K562 (cell line): ENCODE measurements at regions not wholly inside any gene's neighbourhood (a gene's known extent, or its start where the extent isn't known, plus 50 kb on each side); places are given as distances from the start of the nearest gene placed in this dataset.

Experiments
- ATAC-seq: fragments of 200-7000 bp; cut with Tn5 transposase; 3 replicates; pipeline ENCODE4 v1.9.1; 2020; ENCODE audit warnings: moderate library complexity
- BruUV-seq: library from RNA; stranded (reverse); fragments of 400-500 nt; replicated peaks from 2 replicates; lab custom pipeline; 2021; lab: Mats Ljungman, UMichigan
- CTCF ChIA-PET: fragments of 300-600 bp; formaldehyde crosslinking; extraction: SDS; loops from one replicate; lab custom pipeline; 2021; ENCODE audit warnings: low intra/inter-chr PET ratio; lab: Yijun Ruan, JAX
- POLR2A ChIA-PET: fragments of 300-600, 350-650 bp; sonication (Branson Sonifier 250); formaldehyde crosslinking; extraction: SDS; loops from one replicate; lab custom pipeline; 2021; ENCODE audit warnings: antibody characterized with exemption, inconsistent platforms; lab: Yijun Ruan, JAX
- DNase-seq, 4 experiments: peaks; one replicate each; pipeline versions ENCODE4 v3.0.0 to v3.0.0-alpha.2; 2011 to 2018; ENCODE audit warnings: low spot score in 3 of 4, mixed read lengths in 3 of 4; ENCODE audit errors: extremely low read depth in 1 of 4
- FAIRE-seq: peaks from 2 replicates; lab custom pipeline; 2011; peaks lifted over from hg19 to GRCh38; lab: Jason Lieb, UNC
- H2AFZ ChIP-seq: 2 replicates; pipeline ENCODE4 v1.6.0; 2011; ENCODE audit warnings: low read depth, low read length, control low read depth, inconsistent platforms
- H3K27ac ChIP-seq: fragments of 200-600 bp; 3 replicates; pipeline ENCODE4 v1.8.0; 2011; ENCODE audit warnings: low read depth, mild to moderate bottlenecking, control low read depth, inconsistent platforms, low read length, moderate library complexity, mixed read lengths; ENCODE audit errors: extremely low read depth
- H3K27me3 ChIP-seq, 2 experiments: fragments of 300-600 bp in 1 of 2; 2 replicates in 1 of 2; 3 replicates in 1 of 2; pipeline versions ENCODE4 v1.6.0 to v1.8.0; 2011; ENCODE audit warnings: inconsistent platforms in 2 of 2, low read length in 2 of 2, mild to moderate bottlenecking in 1 of 2, mixed read lengths in 1 of 2, moderate library complexity in 1 of 2; ENCODE audit not compliant: control insufficient read depth in 2 of 2, insufficient read depth in 2 of 2
- H3K36me3 ChIP-seq: fragments of 300-600 bp; 3 replicates; pipeline ENCODE4 v1.8.0; 2011; ENCODE audit warnings: mild to moderate bottlenecking, low read length, inconsistent platforms; ENCODE audit not compliant: control insufficient read depth, insufficient read depth
- H3K4me1 ChIP-seq, 2 experiments: fragments of 200-600 bp in 1 of 2; replicated peaks in 1 of 2; 2 replicates in 1 of 2; 3 replicates in 1 of 2; pipeline versions ENCODE4 v1.5.1 to v1.8.0; 2011; ENCODE audit warnings: inconsistent platforms in 2 of 2, low read length in 2 of 2, mild to moderate bottlenecking in 1 of 2, mixed read lengths in 1 of 2, moderate library complexity in 1 of 2; ENCODE audit not compliant: control insufficient read depth in 2 of 2, insufficient read depth in 2 of 2
- H3K4me2 ChIP-seq: 2 replicates; pipeline ENCODE4 v1.6.1; 2011; ENCODE audit warnings: low read length, control low read depth, inconsistent platforms, mixed read lengths; ENCODE audit not compliant: insufficient read depth
- H3K4me3 ChIP-seq: fragments of 200-600 bp; sonication (generic), shearing (Covaris generic); 2 replicates; pipeline ENCODE4 v1.5.1; 2016; ENCODE audit warnings: control low read depth, inconsistent platforms
- H3K79me2 ChIP-seq: fragments of 200-600 bp; 3 replicates; pipeline ENCODE4 v1.8.0; 2011; ENCODE audit warnings: low read length, inconsistent platforms; ENCODE audit not compliant: control insufficient read depth, insufficient read depth
- H3K9ac ChIP-seq, 2 experiments: 2 replicates each; pipeline versions ENCODE4 v1.6.0 to v1.6.1; 2011; ENCODE audit warnings: low read depth in 2 of 2, low read length in 2 of 2, control low read depth in 1 of 2, inconsistent platforms in 1 of 2, mild to moderate bottlenecking in 1 of 2, mixed read lengths in 1 of 2; ENCODE audit not compliant: insufficient read depth in 1 of 2
- H3K9me1 ChIP-seq: one replicate; pipeline ENCODE4 v1.6.0; 2011; ENCODE audit warnings: inconsistent platforms, mild to moderate bottlenecking, low read length, moderate library complexity; ENCODE audit not compliant: control insufficient read depth, insufficient read depth
- H3K9me3 ChIP-seq: replicated peaks from 2 replicates; pipeline ENCODE4 v1.5.1; 2011; ENCODE audit warnings: low read depth, low read length, inconsistent platforms; ENCODE audit not compliant: control insufficient read depth, insufficient read depth
- H4K20me1 ChIP-seq: replicated peaks from 2 replicates; pipeline ENCODE4 v1.6.1; 2011; ENCODE audit warnings: low read length, inconsistent platforms, mixed read lengths; ENCODE audit not compliant: control insufficient read depth, insufficient read depth
- FOXO4 ChIP-seq: fragments of 450-650 bp; formaldehyde crosslinking; IDR thresholded peaks from 2 replicates; pipeline ENCODE4 v1.4.0; 2020; ENCODE audit warnings: mild to moderate bottlenecking, moderate library complexity
- KLF6 ChIP-seq: fragments of 250-450 bp; sonication (Bioruptor Pico); IDR thresholded peaks from 2 replicates; pipeline ENCODE4 v1.4.0; 2020; ENCODE audit warnings: mild to moderate bottlenecking, moderate library complexity, borderline replicate concordance
- NFE2 ChIP-seq: IDR thresholded peaks from 2 replicates; pipeline ENCODE4 v1.6.1; 2014; ENCODE audit warnings: antibody characterized with exemption, low read depth
- NR2F6 ChIP-seq: fragments of 450-650 bp; formaldehyde crosslinking; IDR thresholded peaks from 2 replicates; pipeline ENCODE4 v1.4.0; 2020; ENCODE audit warnings: mild to moderate bottlenecking
- NRF1 ChIP-seq, 2 experiments: fragments of 450-650 bp; IDR thresholded peaks in 1 of 2; conservative IDR thresholded peaks in 1 of 2; 2 replicates each; pipeline ENCODE4 v1.6.1; 2014; ENCODE audit warnings: mild to moderate bottlenecking in 2 of 2
- TFAM ChIP-seq: fragments of 250-450 bp; sonication (Bioruptor Pico); conservative IDR thresholded peaks from 2 replicates; pipeline ENCODE4 v1.5.0; 2021; ENCODE audit warnings: mild to moderate bottlenecking, moderate library complexity
- ZBTB8A ChIP-seq: fragments of 450-650 bp; IDR thresholded peaks from 2 replicates; pipeline ENCODE4 v1.6.1; 2018; ENCODE audit warnings: mild to moderate bottlenecking, moderate library complexity; ENCODE audit not compliant: partially characterized antibody
- ZMIZ1 ChIP-seq, 2 experiments: fragments of 150-350 bp in 1 of 2; IDR thresholded peaks; 2 replicates each; pipeline ENCODE4 v1.6.1; 2012 to 2016; ENCODE audit warnings: low read depth in 2 of 2, low read length in 2 of 2, mild to moderate bottlenecking in 1 of 2, moderate library complexity in 1 of 2
- ZNF124 ChIP-seq: sonication (generic); formaldehyde crosslinking; IDR thresholded peaks from 2 replicates; pipeline ENCODE4 v1.8.1; 2022; ENCODE audit warnings: missing genetic modification reagents
- ZNF354B ChIP-seq: fragments of 250-450 bp; sonication (Bioruptor Pico); IDR thresholded peaks from 2 replicates; pipeline ENCODE4 v1.4.0; 2020
- WGBS: fragments of 100-300 bp; shearing (Covaris generic); methylation state at CpG from one replicate; pipeline ENCODE4 v1.1.6; 2016; ENCODE audit warnings: low coverage, mixed read lengths; ENCODE audit not compliant: insufficient coverage; ENCODE audit errors: missing lambda C conversion rate; 5-methylcytosine and 5-hydroxymethylcytosine counted together
- in situ Hi-C: fragments of 300-500 bp; cut with MboI; formaldehyde crosslinking; loops from 4 replicates; pipeline ENCODE4 v1.15.0; 2018; ENCODE audit warnings: inconsistent platforms, mixed read lengths
- intact Hi-C: fragments of 100-400 bp; cut with micrococcal nuclease; formaldehyde crosslinking; loops from 2 replicates; pipeline ENCODE4 v1.14.2; 2022

DNA sequence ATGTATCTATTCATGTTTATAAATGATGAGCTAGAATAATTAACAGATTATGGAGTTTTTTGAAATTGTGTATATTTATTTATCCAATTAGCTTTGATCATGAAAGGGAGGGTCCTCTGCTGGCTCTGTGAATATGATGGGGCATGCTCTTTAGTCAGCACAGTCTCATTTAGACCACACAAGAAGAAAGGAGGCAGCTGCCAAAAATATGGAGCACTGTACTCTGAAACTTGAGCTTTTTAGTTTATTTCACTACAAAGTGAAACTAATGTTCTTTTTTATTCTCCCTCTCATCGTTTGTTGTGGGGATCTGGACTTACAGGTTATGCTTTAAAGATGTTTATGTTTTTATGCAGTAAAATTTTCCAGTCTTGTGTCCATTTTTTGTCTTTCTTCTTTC lies 266.9 kb upstream of the GULP1 start:
- intact Hi-C loops (no loop called here), in situ Hi-C loops (no loop called here)
- CTCF ChIA-PET = no interaction called here
- H3K4me3 ChIP-seq = no peak overlapping the region
- no peak for ATAC-seq
- no peaks in the 10 kb centered on the region for H3K36me3 ChIP-seq
- DNase-seq = no peak
- H3K9ac ChIP-seq = no peak overlapping the region
- FAIRE-seq = no peak
- H3K79me2 ChIP-seq = no peaks in the 10 kb centered on the region
- no peaks in the 10 kb centered on the region for H3K27me3 ChIP-seq
- H2AFZ ChIP-seq = no peak overlapping the region
- no peaks in the 10 kb centered on the region for H3K9me1 ChIP-seq
- no peak overlapping the region for H3K4me2 ChIP-seq
- no TSS peak for BruUV-seq
- H3K4me1 ChIP-seq = no peaks in the 10 kb centered on the region
- no peaks in the 10 kb centered on the region for H4K20me1 ChIP-seq
- POLR2A ChIA-PET = interaction anchor here (1.0 kb wide), 1 partner anchor 66 kb away, joined by 3 read pairs; no protein-coding TSS in a partner anchor
- H3K27ac ChIP-seq = no peak overlapping the region
- no peaks in the 10 kb centered on the region for H3K9me3 ChIP-seq
- 0% methylated on average over 1 of the region's 1 CpG for WGBS
- TF ChIP-seq ZBTB8A (no peak), ZMIZ1 (IDR thresholded peaks at IDR 0.05; ENCODE audit: low read depth in 2 of 2, low read length in 2 of 2) (no peak), TFAM (CRISPR knock-in tag) (no peak), KLF6 (CRISPR knock-in tag) (no peak), ZNF124 (CRISPR knock-in tag) (no peak), ZNF354B (CRISPR knock-in tag) (no peak), FOXO4 (CRISPR knock-in tag) (no peak), NR2F6 (CRISPR knock-in tag) (no peak), NRF1 (conservative IDR thresholded peaks at IDR 0.05 in 1 of 2, IDR thresholded peaks at IDR 0.05 in 1 of 2) (no peak), NFE2 (no peak)
